GF-D8 (cell line): ENCODE measurements at regions not wholly inside any gene's neighbourhood (a gene's known extent, or its start where the extent isn't known, plus 50 kb on each side); places are given as distances from the start of the nearest gene placed in this dataset.
"Not testable (repeated sequence)": the region's sequence is repeated elsewhere in the genome, so short reads cannot be mapped to it uniquely, and the experiment has no call there.

Source experiments
- DNase-seq: peaks from one replicate; lab custom pipeline; 2025; lab: John Stamatoyannopoulos, UW

GRCh38 chr5:116779846-116780245 lies 205.2 kb upstream of the SEMA6A start:
- DNase-seq, result no peak

GRCh38 chr5:116778651-116779280 lies 204.1 kb upstream of the SEMA6A start:
- no peak for DNase-seq

GRCh38 chr5:116778032-116778431 lies 203.4 kb upstream of the SEMA6A start:
- DNase-seq, result no peak

GRCh38 chr5:116773926-116774325 lies 199.3 kb upstream of the SEMA6A start:
- no peak for DNase-seq

GRCh38 chr5:116772806-116773205 lies 198.2 kb upstream of the SEMA6A start:
- no peak for DNase-seq

GRCh38 chr5:116772152-116772501 lies 197.5 kb upstream of the SEMA6A start:
- no peak for DNase-seq

- DNase-seq, result no peak
These were observed 197.0 kb upstream of the SEMA6A start for GRCh38 chr5:116771466-116772151.

GRCh38 chr5:116769953-116770352 lies 195.3 kb upstream of the SEMA6A start:
- not testable (repeated sequence) for DNase-seq

GRCh38 chr5:116769470-116769869 lies 194.8 kb upstream of the SEMA6A start:
- no peak for DNase-seq

GRCh38 chr5:116766470-116766947 lies 191.9 kb upstream of the SEMA6A start:
- no peak for DNase-seq

GRCh38 chr5:116765441-116765840 lies 190.8 kb upstream of the SEMA6A start:
- no peak for DNase-seq

GRCh38 chr5:116764941-116765340 lies 190.3 kb upstream of the SEMA6A start:
- no peak for DNase-seq

- no peak for DNase-seq
These were observed 189.6 kb upstream of the SEMA6A start for GRCh38 chr5:116763987-116764866.

- no peak for DNase-seq
These were observed 185.4 kb upstream of the SEMA6A start for GRCh38 chr5:116759860-116760640.

GRCh38 chr5:116757326-116757725 lies 182.7 kb upstream of the SEMA6A start:
- no peak for DNase-seq

- DNase-seq, result no peak
These were observed 181.9 kb upstream of the SEMA6A start for GRCh38 chr5:116756531-116756930.

GRCh38 chr5:116754556-116754955 lies 179.9 kb upstream of the SEMA6A start:
- DNase-seq, result no peak

- no peak for DNase-seq
These were observed 177.1 kb upstream of the SEMA6A start for GRCh38 chr5:116751684-116752083.

- DNase-seq, result no peak
These were observed 176.3 kb upstream of the SEMA6A start for GRCh38 chr5:116750631-116751580.

- no peak for DNase-seq
These were observed 173.3 kb upstream of the SEMA6A start for GRCh38 chr5:116747881-116748280.

GRCh38 chr5:116746668-116747067 lies 172.0 kb upstream of the SEMA6A start:
- DNase-seq, result no peak
